HG03103 (cell line): ENCODE measurements at regions not wholly inside any gene's neighbourhood (a gene's known extent, or its start where the extent isn't known, plus 50 kb on each side); places are given as distances from the start of the nearest gene placed in this dataset.

Experiments
- ATAC-seq: cut with Tn5 transposase; IDR thresholded peaks from one replicate; pipeline ENCODE4 v1.9.1; 2021; ENCODE audit warnings: low read depth; ENCODE audit not compliant: unreplicated experiment

- no peak for ATAC-seq
These were observed 130.3 kb upstream of the TPM1 start for GRCh38 chr15:62912282-62912681.

- ATAC-seq: no peak
These were observed 129.7 kb upstream of the TPM1 start for GRCh38 chr15:62912808-62913207.

- ATAC-seq: no peak
These were observed 129.3 kb upstream of the TPM1 start for GRCh38 chr15:62913246-62913645.

DNA sequence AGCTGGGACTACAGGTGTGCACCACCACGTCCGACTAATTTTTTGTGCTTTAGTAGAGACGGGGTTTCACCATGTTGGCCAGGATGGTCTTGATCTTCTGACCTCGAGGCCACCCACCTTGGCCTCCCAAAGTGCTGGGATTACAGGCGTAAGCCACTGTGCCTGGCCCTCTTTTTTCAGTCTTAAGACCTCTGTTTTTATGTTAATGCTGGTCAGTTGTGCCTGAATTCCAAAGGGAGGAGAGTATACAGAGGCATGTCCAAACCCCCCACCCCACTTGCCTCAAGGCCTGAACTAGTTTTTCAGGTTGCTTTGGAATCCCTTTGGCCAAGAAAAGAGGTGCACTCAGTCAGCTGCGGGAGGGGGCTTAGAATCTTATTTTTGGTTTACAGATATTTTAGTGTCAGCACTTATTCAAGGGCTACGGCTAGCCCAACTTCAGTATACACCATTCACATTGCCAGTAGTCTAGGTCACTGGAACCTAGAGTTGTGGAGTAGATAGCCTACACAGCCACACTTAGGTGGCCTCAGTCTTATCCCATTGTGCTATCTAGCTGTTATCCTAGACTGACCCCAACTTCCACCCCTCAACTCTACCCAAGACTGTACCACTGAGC is 128.0 kb upstream of the TPM1 start:
- no peak for ATAC-seq

DNA sequence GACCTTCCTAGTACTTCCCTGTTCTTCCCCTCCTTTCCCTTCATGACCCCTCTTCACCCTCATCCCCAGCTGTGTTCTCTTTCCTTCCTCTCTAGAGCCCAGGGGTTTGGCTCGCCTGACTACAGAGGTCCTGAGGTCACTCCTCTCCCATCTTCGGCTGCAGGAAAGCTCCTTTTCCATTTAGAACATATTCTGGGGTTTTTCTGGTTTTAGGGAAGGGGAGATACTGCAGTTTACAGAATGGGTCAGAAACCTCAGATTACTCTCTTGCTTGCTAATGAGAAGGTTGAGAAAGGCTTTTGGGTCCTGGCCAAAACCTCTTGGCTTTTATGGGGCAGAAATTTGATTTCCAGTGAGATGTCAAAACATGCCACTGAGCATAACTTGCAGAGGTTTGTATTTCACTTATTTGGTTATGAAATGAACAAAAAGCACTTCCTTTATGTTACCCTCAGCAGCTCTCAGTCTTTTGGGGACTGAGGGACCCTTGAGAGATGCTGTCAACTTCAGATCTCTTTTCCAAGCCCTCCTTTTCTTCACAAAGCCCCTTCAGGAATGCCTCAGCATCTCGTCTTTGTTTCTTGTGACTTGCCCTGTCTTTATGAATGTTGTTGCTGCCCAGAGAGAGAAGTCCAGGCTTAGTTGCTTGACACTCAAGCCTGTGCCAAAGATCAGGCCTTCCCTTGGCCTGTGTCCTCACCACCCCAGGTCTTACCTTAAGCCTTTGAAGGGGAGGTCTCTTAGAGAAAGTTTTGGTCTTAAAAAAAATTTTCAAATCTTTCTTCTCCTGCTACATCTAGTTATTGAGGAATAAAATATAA is 121.7 kb upstream of the TPM1 start:
- no peak for ATAC-seq

GRCh38 chr15:62922514-62922913 is 120.0 kb upstream of the TPM1 start:
- no peak for ATAC-seq

- no peak for ATAC-seq
These were observed 116.7 kb upstream of the TPM1 start for GRCh38 chr15:62925875-62926274.

DNA sequence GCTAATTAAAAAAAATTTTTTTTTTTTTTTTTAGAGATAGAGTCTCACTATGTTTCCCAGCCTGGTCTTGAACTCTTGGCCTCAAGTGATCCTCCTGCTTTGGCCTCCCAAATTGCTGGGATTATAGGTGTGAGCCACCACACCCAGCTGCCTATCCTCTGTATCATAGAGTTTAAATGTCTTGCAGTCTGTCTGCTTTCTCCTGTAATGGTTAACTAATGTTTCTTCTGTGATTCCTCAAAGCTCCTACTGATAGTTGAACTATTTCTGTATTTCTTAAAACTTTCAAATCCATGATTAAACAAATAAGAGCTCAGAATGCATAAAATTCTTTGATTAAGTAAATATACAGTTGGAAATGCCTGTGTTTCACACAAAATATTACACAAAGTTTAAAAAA is 115.4 kb upstream of the TPM1 start:
- no peak for ATAC-seq

DNA sequence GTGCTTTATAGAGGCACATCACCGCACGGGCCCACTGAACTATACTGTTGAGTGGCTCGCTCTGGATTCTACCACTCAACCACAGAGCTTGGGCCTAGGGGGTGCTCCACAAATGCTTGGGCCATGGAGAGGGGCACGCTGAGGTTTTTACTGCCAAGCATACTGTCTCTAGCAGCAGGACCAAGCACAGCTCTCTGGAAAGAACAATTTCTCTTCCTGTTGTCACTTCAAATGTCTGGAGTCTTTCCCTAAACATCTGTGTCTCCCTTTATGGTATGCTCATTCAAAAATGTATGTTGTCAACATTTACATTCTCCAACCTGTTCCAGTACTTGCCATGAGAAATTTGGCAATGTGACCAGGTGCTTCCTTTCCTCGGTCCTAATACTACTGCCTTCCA is 114.7 kb upstream of the TPM1 start:
- no peak for ATAC-seq

DNA sequence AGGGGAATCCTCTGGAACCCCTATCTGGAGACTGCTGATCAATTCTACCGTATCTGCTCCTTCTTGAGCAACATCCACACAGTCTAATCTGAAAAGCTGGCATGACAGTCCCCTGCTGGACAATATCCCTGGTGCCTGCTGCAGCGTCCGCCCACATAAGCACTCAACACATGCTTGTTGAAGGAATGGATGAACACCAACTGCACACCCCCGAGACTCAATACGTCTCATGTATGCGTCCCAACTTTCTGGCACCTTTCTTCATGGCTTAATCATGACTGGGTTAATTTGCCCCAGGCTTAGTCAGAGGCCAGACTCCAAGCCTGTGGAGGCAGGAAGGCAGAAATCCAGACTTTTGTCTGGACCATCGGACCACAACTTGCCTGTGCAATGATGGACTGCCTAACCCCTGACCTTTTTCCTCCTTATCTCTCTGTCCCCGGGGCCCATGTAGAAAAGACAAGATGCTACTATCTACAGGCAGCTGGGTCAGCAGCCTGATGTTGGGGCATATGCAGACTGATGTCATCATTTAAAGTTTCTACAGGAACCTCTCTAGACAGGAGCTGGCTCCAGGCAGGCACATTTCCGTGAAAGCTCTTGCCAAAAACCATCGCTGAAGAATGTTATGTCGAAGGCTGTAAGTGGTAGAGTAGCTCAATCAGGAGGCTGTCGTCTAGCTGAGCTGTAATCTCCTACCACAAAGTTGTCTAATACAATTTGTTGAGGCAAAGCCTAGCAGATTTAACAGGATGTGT is 114.1 kb upstream of the TPM1 start:
- no peak for ATAC-seq

GRCh38 chr15:62929000-62929357 is 113.6 kb upstream of the TPM1 start:
- ATAC-seq: no peak

- no peak for ATAC-seq
These were observed 110.9 kb upstream of the TPM1 start for GRCh38 chr15:62931650-62932049.

GRCh38 chr15:62932436-62932835 is 110.1 kb upstream of the TPM1 start:
- no peak for ATAC-seq

DNA sequence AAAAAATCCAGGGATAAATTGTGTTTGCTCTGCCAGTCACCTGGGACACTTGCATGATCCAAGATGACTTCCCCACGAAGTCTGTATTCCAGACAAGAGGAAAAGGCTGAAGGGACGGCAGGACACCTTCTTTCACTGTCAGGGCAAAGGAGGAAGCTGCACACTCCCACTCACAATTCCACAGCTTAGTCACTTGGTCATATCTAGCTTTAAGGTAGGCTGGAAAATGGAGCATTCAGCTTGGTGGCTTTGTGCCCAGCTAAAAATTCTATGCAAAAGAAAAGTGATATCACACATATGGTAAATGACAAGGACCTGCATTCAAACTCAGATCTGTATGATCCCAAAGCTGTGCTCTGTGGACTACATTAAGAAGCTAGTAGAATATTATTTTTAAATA is 109.2 kb upstream of the TPM1 start:
- ATAC-seq: no peak

DNA sequence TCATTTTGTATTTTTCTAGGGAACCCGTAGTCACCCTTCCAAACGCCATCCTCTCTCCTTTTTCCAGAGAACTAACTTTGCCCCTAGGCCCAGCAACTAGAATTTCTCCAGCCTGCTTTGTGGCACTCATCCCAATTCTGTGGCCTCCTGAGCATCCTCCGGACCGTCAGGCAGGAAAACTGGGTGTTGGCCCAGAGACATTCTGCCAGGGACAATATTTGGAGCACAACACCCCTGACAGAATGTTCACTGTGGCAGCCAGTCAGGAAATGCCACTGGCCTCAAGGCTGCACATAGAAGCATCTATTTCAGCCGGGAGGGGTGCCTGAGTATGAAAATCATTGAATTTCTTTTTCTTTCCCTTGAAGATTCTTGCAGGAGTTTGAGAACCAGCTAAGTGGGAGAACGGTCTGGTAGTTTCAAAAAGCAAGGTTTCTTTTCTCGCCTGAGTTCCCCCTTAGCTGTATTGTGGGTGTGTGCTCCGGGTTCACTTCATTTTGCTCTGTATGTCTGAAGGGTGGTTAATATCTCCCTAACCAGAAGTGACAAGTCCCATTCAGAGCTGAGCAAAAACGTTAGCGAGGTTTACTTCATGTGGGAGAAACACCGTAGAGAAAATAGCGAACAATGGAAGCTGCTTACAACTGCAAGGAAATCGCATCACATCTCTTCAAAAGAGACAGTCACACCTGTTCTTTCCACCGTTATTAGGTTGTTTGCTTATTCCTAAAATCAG is 108.1 kb upstream of the TPM1 start:
- no peak for ATAC-seq

- ATAC-seq: no peak
These were observed 107.1 kb upstream of the TPM1 start for GRCh38 chr15:62935300-62936081.

GRCh38 chr15:62938825-62939224 is 103.7 kb upstream of the TPM1 start:
- ATAC-seq: no peak

DNA sequence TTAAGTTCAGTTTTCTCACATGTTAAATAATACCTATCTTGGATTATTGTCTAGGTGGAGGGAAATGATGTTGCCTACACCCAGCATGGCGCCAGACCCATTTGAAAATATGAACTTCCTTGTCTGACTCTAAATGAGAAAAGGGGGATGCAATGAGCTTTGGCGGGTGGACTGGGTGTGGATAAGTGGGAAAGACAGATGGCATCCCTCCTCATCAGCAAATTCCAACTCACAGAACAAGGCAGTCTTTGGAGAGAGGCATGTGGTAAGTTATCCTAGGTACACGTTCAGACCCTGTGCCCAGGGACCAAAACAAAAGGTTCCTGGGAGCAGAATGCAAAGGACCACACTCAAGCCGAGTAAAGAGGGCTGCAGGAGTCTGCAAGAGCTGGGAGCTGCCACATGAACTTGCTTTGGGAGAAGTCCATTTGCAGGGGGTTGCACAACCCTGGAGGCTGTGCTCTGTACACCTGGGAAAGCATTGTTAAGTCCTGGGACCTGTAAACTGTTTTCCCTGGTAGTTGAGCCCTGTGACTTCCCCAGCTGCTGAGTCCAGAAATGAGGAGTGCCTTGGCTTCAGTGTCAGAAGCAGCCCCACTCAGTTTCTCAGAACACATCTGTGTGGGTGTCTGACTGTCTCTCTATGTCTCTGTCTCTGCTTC is 102.3 kb upstream of the TPM1 start:
- no peak for ATAC-seq

- ATAC-seq: no peak
These were observed 101.7 kb upstream of the TPM1 start for GRCh38 chr15:62940755-62941361.
